ENCODE measurements at regions not wholly inside any gene's neighbourhood (a gene's known extent, or its start where the extent isn't known, plus 50 kb on each side); places are given as distances from the start of the nearest gene placed in this dataset.

- DNase-seq (ENCODE audit: low read depth) = no peak
- TF ChIP-seq, protein P1, sequence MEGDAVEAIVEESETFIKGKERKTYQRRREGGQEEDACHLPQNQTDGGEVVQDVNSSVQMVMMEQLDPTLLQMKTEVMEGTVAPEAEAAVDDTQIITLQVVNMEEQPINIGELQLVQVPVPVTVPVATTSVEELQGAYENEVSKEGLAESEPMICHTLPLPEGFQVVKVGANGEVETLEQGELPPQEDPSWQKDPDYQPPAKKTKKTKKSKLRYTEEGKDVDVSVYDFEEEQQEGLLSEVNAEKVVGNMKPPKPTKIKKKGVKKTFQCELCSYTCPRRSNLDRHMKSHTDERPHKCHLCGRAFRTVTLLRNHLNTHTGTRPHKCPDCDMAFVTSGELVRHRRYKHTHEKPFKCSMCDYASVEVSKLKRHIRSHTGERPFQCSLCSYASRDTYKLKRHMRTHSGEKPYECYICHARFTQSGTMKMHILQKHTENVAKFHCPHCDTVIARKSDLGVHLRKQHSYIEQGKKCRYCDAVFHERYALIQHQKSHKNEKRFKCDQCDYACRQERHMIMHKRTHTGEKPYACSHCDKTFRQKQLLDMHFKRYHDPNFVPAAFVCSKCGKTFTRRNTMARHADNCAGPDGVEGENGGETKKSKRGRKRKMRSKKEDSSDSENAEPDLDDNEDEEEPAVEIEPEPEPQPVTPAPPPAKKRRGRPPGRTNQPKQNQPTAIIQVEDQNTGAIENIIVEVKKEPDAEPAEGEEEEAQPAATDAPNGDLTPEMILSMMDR (conservative IDR thresholded peaks at IDR 0.05; ENCODE audit: low read depth, low read length) = no peak
Observed at GRCh38 chr2:238713198-238713826, 134.6 kb upstream of the TWIST2 start.

DNA sequence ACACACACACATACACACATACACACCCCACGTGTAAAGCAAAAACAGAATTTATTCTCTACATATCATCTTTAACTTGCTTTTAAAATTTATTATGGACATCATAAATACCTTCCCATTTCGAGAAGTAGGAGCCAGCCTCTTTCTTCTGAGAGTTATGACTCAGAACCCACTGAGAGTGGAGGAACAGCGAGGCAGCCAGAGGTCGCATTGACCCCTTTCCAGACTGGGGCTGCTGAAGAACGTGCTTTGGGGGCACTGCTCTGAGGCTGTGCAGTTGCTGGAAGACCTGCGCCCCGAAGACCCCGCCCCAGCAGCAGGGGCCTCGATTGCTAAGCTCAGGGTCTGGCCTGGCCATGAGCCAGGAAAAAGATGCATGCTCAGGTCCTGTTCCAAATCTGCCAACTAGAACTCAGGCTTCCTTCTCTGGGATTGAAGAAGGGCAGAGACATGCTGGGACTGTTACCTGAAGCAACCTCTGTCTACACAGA lies 133.8 kb upstream of the TWIST2 start:
- TF ChIP-seq, protein P1 (conservative IDR thresholded peaks at IDR 0.05; ENCODE audit: low read depth, low read length) = no peak
- H3K4me3 ChIP-seq (ENCODE audit: low read depth, low read length) = no peak overlapping the region
- DNase-seq (ENCODE audit: low read depth) = peak; percentile 33

More at GRCh38 chr2:238713198-238713826, 134.6 kb upstream of the TWIST2 start:
- H3K4me3 ChIP-seq (ENCODE audit: low read depth, low read length) = no peak overlapping the region

DNA sequence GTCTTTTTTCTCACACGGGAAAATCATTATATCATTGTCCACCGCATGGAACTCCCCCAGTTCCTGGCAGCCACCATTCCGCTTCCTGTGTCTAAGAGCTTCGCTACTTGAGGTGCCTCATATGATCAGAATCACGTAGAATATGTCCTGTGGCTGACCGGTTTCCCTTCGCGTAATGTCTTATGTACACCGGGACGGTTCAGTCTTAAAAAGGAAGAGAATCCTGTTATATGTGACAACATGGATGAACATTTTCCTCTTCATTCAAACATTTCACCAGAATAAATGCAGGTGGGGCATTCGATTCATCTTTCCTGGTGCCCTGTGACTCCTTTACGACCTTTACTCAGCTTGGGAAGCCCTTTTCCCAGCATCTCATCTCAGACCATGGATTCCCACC lies 131.7 kb upstream of the TWIST2 start:
- TF ChIP-seq, protein P1 (conservative IDR thresholded peaks at IDR 0.05; ENCODE audit: low read depth, low read length) = no peak
- H3K4me3 ChIP-seq (ENCODE audit: low read depth, low read length) = no peak overlapping the region
- DNase-seq (ENCODE audit: low read depth) = no peak

GRCh38 chr2:238716585-238716984 lies 131.3 kb upstream of the TWIST2 start:
- TF ChIP-seq, protein P1 (conservative IDR thresholded peaks at IDR 0.05; ENCODE audit: low read depth, low read length) = no peak
- no peak overlapping the region for H3K4me3 ChIP-seq (ENCODE audit: low read depth, low read length)
- DNase-seq (ENCODE audit: low read depth) = no peak

DNA sequence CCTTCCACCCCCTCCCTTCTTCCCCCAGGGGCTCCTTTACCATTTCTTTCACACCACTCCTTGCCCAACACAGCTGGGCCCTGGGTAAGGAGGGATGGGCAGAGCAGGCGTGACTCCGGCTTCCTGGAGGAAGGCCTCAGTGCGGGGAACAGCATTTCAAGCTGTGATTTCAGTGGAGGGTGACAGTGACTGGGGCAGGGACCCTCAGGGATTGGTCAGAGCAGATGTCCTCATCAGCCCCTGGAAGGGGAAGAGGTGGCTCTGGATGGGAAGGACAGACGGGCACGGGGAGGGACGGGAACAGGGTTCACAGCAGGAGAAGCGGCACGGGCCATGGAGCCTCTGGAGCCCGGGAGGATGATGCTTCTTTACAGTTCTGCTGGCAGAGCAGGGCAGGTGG lies 130.8 kb upstream of the TWIST2 start:
- no peak for DNase-seq (ENCODE audit: low read depth)
- TF ChIP-seq, protein P1 (conservative IDR thresholded peaks at IDR 0.05; ENCODE audit: low read depth, low read length) = no peak
- H3K4me3 ChIP-seq (ENCODE audit: low read depth, low read length) = no peak overlapping the region

- TF ChIP-seq, protein P1 (conservative IDR thresholded peaks at IDR 0.05; ENCODE audit: low read depth, low read length) = no peak
- no peak for DNase-seq (ENCODE audit: low read depth)
Observed at GRCh38 chr2:238719641-238720040, 128.2 kb upstream of the TWIST2 start.

GRCh38 chr2:238720232-238720672 lies 127.6 kb upstream of the TWIST2 start:
- H3K4me3 ChIP-seq (ENCODE audit: low read depth, low read length) = no peak overlapping the region
- peak; percentile 52 for DNase-seq (ENCODE audit: low read depth)
- TF ChIP-seq, protein P1 (conservative IDR thresholded peaks at IDR 0.05; ENCODE audit: low read depth, low read length) = peak; percentile 76

More at GRCh38 chr2:238719641-238720040, 128.2 kb upstream of the TWIST2 start:
- H3K4me3 ChIP-seq (ENCODE audit: low read depth, low read length) = no peak overlapping the region
